ENCODE measurements at regions not wholly inside any gene's neighbourhood (a gene's known extent, or its start where the extent isn't known, plus 50 kb on each side); places are given as distances from the start of the nearest gene placed in this dataset.

GRCh38 chr11:25587496-25587895 is 744.4 kb upstream of the ANO3 start:
- TF ChIP-seq CTCF (IDR thresholded peaks at IDR 0.05), result no peak
- no peak for TF ChIP-seq POLR2A (IDR thresholded peaks at IDR 0.05)
